ENCODE measurements at regions not wholly inside any gene's neighbourhood (a gene's known extent, or its start where the extent isn't known, plus 50 kb on each side); places are given as distances from the start of the nearest gene placed in this dataset.
"Not testable (repeated sequence)": the region's sequence is repeated elsewhere in the genome, so short reads cannot be mapped to it uniquely, and the experiment has no call there.

DNA sequence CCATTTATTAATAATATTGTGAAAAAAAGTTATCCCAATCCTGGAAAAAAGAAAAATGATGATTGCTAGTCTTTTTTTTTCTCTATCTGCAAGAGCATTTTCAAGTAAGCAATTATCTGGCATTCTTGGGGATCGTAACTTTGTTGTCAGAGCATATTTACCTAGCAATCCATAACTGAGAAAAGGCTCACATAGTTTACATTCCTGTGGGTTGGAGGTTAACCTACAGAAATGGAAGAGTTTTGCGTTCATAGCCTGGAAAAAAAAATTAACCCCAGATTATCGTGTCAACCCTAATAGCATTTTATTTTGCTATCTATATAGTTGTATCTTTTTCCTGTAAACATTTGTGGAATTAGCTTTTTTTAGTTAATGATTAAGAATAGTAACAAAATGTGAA is 292.3 kb downstream of the DAD1 start:
- no peak for DNase-seq

- DNase-seq: no peak
Measured at GRCh38 chr14:22296088-22296487, 292.9 kb downstream of the DAD1 start.

GRCh38 chr14:22291406-22291805 is 297.6 kb downstream of the DAD1 start:
- no peak for DNase-seq

GRCh38 chr14:22289570-22289969 is 299.5 kb downstream of the DAD1 start:
- no peak for DNase-seq

DNA sequence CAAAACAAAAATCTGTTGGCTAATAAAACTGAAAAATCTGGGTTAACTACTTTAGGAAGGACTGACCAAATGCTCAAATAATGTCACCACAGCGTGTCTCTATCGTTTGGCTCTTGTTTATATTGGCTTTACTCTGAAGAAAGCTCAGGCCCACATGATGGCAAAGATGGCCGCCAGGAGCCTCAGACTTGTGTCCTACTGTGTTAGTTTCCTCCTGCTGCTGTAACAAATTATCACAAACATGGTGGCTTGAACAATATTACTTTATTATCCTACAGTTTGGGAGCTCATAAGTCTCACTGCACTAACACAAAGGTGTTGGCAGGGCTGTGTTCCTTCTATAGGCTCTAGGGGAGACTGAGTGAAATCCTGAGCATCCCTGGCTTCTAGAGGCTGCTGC is 303.0 kb downstream of the DAD1 start:
- DNase-seq: no peak

- no peak for DNase-seq
Measured at GRCh38 chr14:22282949-22283348, 306.1 kb downstream of the DAD1 start.

GRCh38 chr14:22282417-22282816 is 306.6 kb downstream of the DAD1 start:
- no peak for DNase-seq

- DNase-seq: not testable (repeated sequence)
Measured at GRCh38 chr14:22281447-22281874, 307.6 kb downstream of the DAD1 start.

GRCh38 chr14:22280497-22281316 is 308.3 kb downstream of the DAD1 start:
- no peak for DNase-seq

DNA sequence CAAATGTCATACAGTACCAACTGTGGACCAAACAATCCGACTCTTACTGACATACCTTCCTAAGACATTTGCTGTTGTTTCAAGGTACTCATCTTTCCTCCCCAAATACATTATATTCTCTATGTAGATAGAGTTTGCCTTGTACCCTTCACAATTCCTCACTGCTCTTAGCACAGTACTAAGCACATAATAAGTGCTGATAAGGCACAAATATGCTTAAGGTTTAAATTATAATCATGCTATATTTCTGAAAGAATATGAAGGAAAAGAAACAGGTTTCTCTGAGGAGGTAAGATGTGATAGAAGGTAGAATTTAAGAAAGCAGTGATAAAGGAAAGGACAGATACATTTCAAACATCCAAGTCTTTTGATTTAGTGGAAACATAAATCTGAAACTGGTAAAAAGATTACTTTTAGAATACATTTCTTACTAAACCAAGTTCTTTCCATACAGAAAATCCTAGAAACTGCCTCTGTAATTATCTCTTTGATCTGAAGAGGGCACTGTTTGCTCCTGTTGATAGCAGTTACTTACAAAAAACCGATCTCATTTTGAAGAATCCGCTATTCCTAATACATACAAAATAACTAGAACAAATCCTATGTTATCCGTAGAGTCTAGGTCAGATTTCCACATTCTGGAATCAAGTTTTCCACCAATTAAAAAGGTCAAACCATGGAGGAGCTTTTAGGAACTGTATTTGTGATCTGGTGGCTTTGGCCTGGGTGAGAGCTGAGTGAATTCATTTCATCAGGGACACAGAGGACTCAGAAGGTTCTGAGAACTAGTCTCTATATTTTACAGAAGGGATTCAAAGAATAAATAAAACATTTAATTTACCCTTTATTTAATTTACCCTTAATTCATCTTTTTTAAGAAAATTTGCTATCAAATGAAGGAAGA is 311.9 kb downstream of the DAD1 start:
- no peak for DNase-seq

- DNase-seq: no peak
Measured at GRCh38 chr14:22271838-22272799, 316.9 kb downstream of the DAD1 start.

DNA sequence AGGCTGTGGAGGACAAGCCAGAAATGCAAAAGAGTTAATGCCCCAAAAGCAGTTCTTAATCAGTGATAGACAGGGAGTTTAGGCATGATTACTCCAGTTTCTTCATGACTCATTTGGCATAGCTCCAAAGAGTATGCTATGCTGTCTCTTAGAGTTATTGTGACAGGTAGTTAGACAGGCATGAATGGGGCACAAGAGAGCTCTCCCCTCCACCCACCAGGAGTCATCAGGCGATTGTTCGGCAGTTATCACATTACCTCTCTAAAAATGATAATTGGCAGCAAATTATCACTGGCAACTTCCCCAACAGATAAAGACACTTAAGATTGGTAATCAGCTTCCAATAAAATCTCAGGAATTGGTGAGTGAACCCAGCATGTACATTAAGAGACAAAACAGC is 320.1 kb downstream of the DAD1 start:
- no peak for DNase-seq

DNA sequence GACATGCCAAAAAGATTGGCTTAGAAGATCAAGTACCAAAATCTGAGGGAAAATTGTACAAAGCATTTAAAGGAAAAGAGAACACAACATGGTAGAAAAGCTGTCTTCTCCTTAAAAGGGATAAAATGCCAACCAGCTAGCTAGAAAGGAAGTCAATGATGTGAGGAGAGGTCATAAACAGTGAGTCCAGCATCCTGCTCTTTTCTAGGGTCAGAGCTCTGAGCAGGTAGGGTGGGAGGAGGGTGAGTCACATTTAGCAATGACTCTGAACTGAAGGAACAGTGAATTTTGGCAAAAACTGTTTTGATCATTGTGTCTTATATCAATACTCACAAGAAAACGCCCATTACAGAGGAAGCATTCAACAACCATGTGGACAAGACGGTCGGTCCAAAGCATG is 322.3 kb downstream of the DAD1 start:
- DNase-seq: no peak

- DNase-seq: no peak
Measured at GRCh38 chr14:22266142-22266442, 322.9 kb downstream of the DAD1 start.

GRCh38 chr14:22265319-22266141 is 323.5 kb downstream of the DAD1 start:
- no peak for DNase-seq

DNA sequence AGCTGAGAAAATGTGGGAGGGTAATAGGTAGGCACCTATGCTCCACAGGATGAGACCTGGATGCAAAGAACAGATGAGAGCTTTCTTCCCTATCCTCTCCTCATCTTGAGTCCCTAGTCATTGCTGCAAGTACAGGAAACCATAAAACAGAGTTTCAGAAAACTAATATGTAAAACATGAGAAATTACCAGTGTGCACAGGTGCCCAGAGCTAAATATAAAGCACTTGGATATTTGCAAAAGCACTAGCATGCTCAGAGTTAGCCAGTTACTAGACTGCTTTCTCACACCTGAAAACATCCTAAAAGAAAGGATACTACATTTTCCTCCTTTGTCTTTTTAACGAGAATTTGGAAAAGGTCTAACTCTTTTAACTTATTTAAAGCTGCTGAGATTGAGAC is 324.3 kb downstream of the DAD1 start:
- no peak for DNase-seq

GRCh38 chr14:22263961-22264360 is 325.1 kb downstream of the DAD1 start:
- DNase-seq: no peak

DNA sequence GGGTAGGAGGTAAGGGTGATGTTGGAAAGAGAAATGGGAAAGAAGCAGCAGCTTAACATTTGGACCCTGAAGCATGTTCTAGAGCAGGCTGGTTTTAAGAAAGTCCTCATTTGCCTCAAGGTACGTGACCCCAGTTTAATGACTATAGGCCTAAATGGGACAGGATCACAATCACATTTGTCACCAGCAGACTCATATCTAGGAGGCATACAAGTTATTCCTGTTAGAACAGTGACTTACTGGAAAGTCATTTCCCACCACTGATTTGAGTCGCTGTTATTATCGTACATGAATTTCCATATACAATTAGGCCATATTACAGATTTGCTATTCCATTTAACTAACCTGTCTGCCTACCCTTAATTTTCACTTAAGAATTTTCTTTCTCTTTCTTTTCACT is 326.1 kb downstream of the DAD1 start:
- DNase-seq: no peak

DNA sequence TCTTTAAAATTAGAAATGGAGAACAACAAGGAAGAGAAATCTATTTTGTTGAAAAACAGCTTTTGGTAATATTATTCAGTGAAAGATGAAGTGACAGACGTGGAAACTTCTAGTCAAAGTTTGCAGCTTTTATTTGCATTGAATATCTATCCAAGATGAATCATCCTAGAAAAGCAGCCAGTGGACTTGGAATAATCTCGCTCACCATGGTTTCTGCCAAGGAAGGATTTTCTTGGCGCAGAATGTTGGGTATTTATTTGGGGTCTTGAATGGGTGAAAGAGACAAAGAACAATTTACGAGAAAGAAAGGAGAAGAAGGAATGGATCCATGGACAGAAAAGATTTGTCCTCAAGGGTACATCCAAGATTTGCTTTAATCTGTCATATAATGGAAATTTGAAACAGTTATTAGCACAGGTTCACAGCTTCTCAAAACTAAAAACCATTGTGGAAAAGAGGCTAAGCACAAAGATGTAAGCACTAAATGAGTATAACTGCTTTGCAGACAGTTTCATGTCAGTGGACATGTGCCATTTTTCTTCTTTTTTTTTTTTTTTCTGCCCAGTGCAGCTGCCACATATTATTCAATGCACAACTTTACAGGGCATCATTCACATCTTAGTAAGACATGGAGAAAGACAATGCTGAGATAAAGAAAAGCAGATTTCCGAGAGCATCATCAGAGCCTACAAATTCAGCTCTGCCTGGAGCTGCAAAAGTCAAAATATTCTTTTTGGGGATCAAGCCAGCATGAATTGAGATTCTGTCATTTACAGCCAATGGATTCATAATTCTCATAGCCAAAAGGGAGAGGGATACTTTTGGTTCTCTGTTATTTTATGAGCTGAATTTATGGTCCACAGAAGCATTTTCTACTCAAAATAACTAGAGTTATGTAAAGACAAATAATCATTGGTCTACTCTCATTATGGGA is 333.7 kb downstream of the DAD1 start:
- DNase-seq: no peak

- DNase-seq: no peak
Measured at GRCh38 chr14:22252686-22253085, 336.3 kb downstream of the DAD1 start.
